ENCODE measurements at regions not wholly inside any gene's neighbourhood (a gene's known extent, or its start where the extent isn't known, plus 50 kb on each side); places are given as distances from the start of the nearest gene placed in this dataset.
"Not testable (repeated sequence)": the region's sequence is repeated elsewhere in the genome, so short reads cannot be mapped to it uniquely, and the experiment has no call there.

- no peak for DNase-seq
Measured at GRCh38 chr14:58878439-58879139, 240.8 kb downstream of the DACT1 start.

GRCh38 chr14:58881433-58881832, 243.7 kb downstream of the DACT1 start:
- DNase-seq = no peak

GRCh38 chr14:58882577-58883018, 244.8 kb downstream of the DACT1 start:
- no peak for DNase-seq

- DNase-seq = no peak
Measured at GRCh38 chr14:58884442-58884841, 246.7 kb downstream of the DACT1 start.

- no peak for DNase-seq
Measured at GRCh38 chr14:58887931-58888330, 250.2 kb downstream of the DACT1 start.

- no peak for DNase-seq
Measured at GRCh38 chr14:58898655-58899316, 261.0 kb downstream of the DACT1 start.

- DNase-seq = no peak
Measured at GRCh38 chr14:58899317-58899713, 261.6 kb downstream of the DACT1 start.

GRCh38 chr14:58901826-58902225, 264.1 kb downstream of the DACT1 start:
- no peak for DNase-seq

GRCh38 chr14:58904776-58905175, 267.0 kb downstream of the DACT1 start:
- no peak for DNase-seq

GRCh38 chr14:58907803-58908202, 270.0 kb downstream of the DACT1 start:
- DNase-seq = no peak

- DNase-seq = no peak
Measured at GRCh38 chr14:58912287-58912686, 274.5 kb downstream of the DACT1 start.

GRCh38 chr14:58912799-58913432, 275.2 kb downstream of the DACT1 start:
- no peak for DNase-seq

- peak in 4 of 58 donors; percentile 1 to 7 (median 6) for DNase-seq
Measured at GRCh38 chr14:58914279-58914855, 274.1 kb upstream of the DAAM1 start.

- no peak for DNase-seq
Measured at GRCh38 chr14:58915646-58916045, 272.8 kb upstream of the DAAM1 start.

- DNase-seq = no peak
Measured at GRCh38 chr14:58918066-58918738, 270.3 kb upstream of the DAAM1 start.

- no peak for DNase-seq
Measured at GRCh38 chr14:58919217-58919616, 269.2 kb upstream of the DAAM1 start.

- no peak for DNase-seq
Measured at GRCh38 chr14:58920230-58920629, 268.2 kb upstream of the DAAM1 start.

GRCh38 chr14:58922201-58922940, 266.1 kb upstream of the DAAM1 start:
- DNase-seq = not testable (repeated sequence)

- DNase-seq = no peak
Measured at GRCh38 chr14:58923751-58924405, 264.6 kb upstream of the DAAM1 start.

- no peak for DNase-seq
Measured at GRCh38 chr14:58941629-58942028, 246.8 kb upstream of the DAAM1 start.

All from anterior cingulate cortex (tissue), 58 donors.